ENCODE measurements at regions not wholly inside any gene's neighbourhood (a gene's known extent, or its start where the extent isn't known, plus 50 kb on each side); places are given as distances from the start of the nearest gene placed in this dataset.

DNA sequence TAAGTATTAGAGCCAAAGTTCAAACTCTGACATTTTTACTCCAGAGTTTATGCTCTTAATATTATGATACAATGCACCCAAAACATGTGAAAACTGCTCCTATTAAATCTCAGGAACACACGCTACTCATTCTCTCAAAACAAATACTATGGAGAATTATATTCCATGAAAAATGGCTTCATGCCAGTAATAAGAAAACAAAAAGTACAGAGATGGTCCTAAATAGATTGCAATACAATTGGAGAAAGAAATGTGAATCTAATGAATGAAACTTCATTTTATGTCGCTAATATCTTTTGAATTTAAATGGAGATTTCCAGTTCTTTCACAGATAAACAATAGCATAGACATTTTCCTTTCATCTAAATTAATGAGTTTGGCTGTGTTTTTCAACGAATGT, 384.3 kb downstream of the ADAMTS20 start:
- TF ChIP-seq, protein P1, sequence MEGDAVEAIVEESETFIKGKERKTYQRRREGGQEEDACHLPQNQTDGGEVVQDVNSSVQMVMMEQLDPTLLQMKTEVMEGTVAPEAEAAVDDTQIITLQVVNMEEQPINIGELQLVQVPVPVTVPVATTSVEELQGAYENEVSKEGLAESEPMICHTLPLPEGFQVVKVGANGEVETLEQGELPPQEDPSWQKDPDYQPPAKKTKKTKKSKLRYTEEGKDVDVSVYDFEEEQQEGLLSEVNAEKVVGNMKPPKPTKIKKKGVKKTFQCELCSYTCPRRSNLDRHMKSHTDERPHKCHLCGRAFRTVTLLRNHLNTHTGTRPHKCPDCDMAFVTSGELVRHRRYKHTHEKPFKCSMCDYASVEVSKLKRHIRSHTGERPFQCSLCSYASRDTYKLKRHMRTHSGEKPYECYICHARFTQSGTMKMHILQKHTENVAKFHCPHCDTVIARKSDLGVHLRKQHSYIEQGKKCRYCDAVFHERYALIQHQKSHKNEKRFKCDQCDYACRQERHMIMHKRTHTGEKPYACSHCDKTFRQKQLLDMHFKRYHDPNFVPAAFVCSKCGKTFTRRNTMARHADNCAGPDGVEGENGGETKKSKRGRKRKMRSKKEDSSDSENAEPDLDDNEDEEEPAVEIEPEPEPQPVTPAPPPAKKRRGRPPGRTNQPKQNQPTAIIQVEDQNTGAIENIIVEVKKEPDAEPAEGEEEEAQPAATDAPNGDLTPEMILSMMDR (IDR thresholded peaks at IDR 0.05): no peak
- no peak for TF ChIP-seq EP300 (IDR thresholded peaks at IDR 0.05)
